ENCODE measurements at regions not wholly inside any gene's neighbourhood (a gene's known extent, or its start where the extent isn't known, plus 50 kb on each side); places are given as distances from the start of the nearest gene placed in this dataset.

- DNase-seq: no peak
Observed at GRCh38 chrX:95029571-95029970, 1355.6 kb downstream of the FAM133A start.

- DNase-seq: no peak
Observed at GRCh38 chrX:95040104-95040503, 1366.1 kb downstream of the FAM133A start.

- no peak for DNase-seq
Observed at GRCh38 chrX:95044331-95044730, 1370.3 kb downstream of the FAM133A start.

DNA sequence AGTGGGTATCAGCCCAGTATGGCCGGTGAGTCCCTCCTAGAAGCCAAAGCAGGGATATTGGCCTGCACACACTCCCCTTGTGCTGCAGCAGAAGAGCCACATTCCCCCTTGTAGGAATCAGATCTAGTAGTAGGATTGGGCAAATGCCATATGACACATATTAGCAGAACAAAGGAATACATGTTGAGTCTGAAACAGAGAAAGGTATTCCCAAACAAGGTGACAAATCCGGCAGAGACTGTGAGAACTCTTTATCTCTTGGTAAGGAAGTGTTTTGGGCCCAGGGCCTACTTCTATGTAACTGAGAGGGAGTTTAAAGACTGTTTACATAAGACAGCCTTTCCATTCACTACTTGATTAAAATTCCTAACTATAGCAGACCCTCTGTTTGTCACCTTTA is 1382.0 kb downstream of the FAM133A start:
- DNase-seq: no peak

DNA sequence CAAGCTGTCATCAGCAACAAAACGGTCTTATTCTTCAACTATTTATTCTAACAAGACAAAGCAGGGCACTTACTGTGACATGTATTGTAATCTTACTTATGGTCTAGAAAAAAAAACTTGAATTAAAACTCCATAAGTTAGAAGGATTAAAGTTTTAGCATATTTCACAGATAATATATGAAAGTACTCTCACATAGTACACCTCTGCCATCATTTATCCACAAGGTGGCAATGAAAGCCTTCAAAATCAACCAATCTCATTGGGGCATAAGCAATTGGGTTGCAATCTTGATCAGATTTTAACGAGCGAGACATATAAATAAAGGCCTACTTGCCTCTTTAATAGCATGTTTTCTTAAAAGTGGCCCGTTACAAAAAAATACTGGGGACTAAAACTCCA is 1382.9 kb downstream of the FAM133A start:
- DNase-seq: no peak

DNA sequence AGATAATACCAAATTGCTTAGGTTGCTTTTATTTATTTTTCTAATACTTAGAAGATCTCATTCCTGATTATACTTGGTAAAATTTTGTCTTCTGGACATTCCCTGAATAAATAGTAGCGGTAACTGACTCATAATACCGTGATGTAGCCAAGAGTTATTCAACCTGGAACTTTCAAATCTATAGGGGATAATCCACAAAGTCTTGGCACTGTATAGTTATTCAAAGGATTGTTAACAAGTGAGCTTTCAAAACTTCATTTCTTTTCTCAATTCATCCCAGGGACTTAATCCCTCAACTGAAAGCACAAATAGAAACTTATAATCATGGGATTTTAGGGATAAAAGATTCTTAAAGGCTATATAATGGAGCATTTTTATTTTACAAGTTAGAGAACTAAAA is 1383.3 kb downstream of the FAM133A start:
- no peak for DNase-seq

- no peak for DNase-seq
Observed at GRCh38 chrX:95058815-95059214, 1384.8 kb downstream of the FAM133A start.

DNA sequence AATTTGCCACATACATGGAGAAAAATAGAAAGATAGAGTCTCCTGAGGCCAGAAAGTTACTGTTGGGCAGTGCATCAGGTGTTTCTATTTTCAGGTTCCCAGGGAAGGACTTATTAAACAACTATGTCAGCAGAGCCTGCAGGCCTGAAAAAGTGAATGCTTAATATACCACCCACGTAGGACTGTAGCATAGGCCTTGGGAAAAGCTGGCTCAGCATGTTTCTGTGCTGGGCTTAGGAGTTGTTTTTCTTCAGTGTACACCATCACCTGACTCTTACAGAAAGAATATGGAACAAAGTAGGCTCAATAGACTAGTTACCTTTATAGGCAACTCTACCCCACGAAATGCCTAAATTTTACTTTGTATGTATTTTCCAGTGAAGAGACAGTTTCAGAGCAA is 1385.9 kb downstream of the FAM133A start:
- DNase-seq: no peak

DNA sequence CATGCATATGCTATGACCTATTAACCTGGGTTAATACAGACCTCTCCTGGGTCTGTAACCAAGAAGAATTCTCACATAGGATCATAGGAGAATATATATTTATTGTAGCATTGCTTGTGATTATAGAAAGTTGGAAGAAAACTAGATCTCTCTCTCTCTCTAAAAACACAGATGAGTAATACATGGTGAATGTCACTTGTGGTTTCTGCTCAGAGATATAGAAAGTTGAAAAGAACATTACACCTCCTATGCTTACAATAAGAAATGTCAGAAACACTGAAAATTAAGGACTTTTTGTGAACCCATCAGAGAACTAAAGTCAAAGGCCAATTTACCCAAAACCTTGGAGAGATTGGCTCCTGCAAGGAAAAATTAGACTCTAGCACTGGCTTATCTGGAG is 1389.5 kb downstream of the FAM133A start:
- DNase-seq: no peak

DNA sequence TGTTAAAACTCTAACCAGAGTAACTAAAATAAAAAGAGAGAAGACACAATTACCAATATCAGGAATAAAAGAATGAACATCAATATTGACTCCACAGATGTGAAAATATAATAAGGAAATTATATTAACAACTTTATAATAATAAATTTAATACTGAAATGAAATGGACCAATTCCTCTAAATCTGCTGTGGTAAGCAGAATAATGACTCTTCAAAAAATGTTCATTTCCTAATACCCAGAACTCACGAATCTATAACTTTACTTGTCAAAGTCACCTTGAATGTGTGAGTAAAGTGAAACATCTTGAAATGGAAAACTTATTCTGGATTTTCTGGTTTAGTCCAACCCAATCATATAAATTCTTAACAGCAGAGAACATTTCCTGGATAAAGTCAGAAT is 1391.1 kb downstream of the FAM133A start:
- no peak for DNase-seq

GRCh38 chrX:95071052-95071451 is 1397.0 kb downstream of the FAM133A start:
- DNase-seq: no peak

GRCh38 chrX:95071621-95072020 is 1397.6 kb downstream of the FAM133A start:
- DNase-seq: no peak

DNA sequence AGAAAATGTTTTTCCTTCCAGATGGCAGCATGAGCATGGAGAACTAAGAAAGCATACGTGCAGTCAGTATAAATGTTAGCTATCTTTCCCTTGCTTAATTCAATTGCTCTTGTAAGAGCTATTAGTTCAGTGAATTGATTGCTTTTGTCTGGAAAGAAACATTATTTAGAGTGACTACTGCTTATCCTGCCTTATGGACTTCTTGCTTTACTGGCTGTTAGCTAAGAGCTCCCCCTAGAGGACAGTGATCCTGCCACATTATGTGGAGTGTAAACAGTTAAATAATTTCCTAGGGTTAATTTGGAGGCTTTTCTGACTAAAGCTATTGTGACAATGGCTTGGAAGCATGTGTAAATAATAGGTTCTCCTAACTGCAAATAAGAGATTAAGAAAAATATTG is 1402.4 kb downstream of the FAM133A start:
- peak; percentile 17 for DNase-seq

- no peak for DNase-seq
Observed at GRCh38 chrX:95101851-95102390, 1427.9 kb downstream of the FAM133A start.

GRCh38 chrX:95117556-95117955 is 1443.5 kb downstream of the FAM133A start:
- no peak for DNase-seq

DNA sequence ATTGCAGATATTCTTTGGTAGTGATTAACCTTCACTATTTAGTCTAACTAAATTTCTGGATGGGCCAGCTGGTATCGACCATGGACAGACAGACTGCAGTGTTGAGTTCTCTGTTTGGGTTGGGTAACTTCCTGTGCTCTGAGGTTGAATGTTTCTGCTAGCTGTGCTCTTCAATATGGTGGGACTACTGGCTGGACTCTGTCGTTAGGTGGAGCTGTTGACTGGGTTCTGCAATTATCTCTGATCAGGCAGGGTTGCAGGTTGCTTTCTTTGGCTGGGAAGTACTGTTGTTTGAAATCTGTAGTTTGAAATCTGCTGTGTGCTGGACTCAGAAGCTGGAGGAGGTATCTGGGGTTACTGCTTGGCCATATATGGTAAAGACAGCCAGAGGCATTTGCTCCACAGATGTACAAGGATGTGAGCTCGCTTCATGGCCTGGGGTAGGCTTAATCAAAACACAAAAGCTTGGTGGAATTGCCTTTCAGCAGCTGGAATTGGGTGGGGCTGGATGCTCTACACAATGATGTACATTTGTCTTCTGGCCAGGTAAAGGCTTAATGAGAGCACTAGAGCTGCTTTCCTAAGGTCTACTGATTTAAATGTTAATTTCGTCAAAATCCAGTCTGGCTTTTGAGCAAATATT is 1472.0 kb downstream of the FAM133A start:
- DNase-seq: no peak

GRCh38 chrX:95152810-95153209 is 1478.8 kb downstream of the FAM133A start:
- DNase-seq: no peak

DNA sequence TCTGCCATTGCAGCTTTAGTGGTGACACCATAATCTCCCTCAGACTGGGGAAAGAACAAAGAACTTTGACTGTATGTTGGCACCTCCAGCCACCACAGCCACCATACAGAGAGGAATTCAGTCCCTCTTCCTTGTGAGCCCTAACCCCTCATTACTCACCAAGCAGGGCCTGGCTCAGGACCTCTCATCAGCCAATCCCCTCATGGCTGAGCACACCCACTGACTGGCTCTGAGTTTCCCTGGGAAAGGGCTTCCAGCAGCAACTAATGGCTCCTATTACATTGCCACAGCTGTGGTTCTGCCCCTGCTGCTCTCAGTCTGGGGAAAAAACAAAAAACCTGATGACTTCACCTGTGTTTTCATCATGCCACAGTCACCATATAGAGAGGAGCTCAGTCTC is 1482.6 kb downstream of the FAM133A start:
- DNase-seq: no peak

All from NCI-H748 treated with DMSO at 0.1 percent for 48 hours (cell line).